A673 (cell line): ENCODE measurements at regions not wholly inside any gene's neighbourhood (a gene's known extent, or its start where the extent isn't known, plus 50 kb on each side); places are given as distances from the start of the nearest gene placed in this dataset.

Source experiments
- CTCF ChIP-seq: fragments of 300-800, 200-600 bp; sonication (generic); conservative IDR thresholded peaks from 2 replicates; pipeline ENCODE4 v1.5.1; 2017; ENCODE audit warnings: low read depth, mild to moderate bottlenecking, antibody characterized with exemption, low read length, moderate library complexity, mixed read lengths
- EZH2 ChIP-seq: fragments of 200-600 bp; sonication (generic); IDR thresholded peaks from 2 replicates; pipeline ENCODE4 v1.6.1; 2017; ENCODE audit warnings: borderline replicate concordance, low read depth, mild to moderate bottlenecking, mixed read lengths, antibody characterized with exemption, low read length; ENCODE audit not compliant: poor library complexity, severe bottlenecking

- TF ChIP-seq CTCF (no peak), EZH2 (no peak)
Observed at GRCh38 chr3:31241533-31241932, 291.2 kb upstream of the STT3B start.
